AG08395 (cell line): ENCODE measurements at regions not wholly inside any gene's neighbourhood (a gene's known extent, or its start where the extent isn't known, plus 50 kb on each side); places are given as distances from the start of the nearest gene placed in this dataset.

Source experiments
- DNase-seq: peaks from one replicate; pipeline ENCODE4 v3.0.0; 2012; ENCODE audit warnings: mixed read lengths, low spot score

- no peak for DNase-seq
Measured at GRCh38 chr10:130430291-130430690, 294.1 kb downstream of the GLRX3 start.

- no peak for DNase-seq
Measured at GRCh38 chr10:130430852-130431704, 294.9 kb downstream of the GLRX3 start.

- DNase-seq: no peak
Measured at GRCh38 chr10:130432271-130432670, 296.1 kb downstream of the GLRX3 start.

GRCh38 chr10:130432850-130433249 is 296.7 kb downstream of the GLRX3 start:
- DNase-seq: no peak

GRCh38 chr10:130434446-130435385 is 298.5 kb downstream of the GLRX3 start:
- no peak for DNase-seq

- DNase-seq: no peak
Measured at GRCh38 chr10:130435961-130436360, 299.8 kb downstream of the GLRX3 start.

- no peak for DNase-seq
Measured at GRCh38 chr10:130438861-130439260, 302.7 kb downstream of the GLRX3 start.

GRCh38 chr10:130439766-130440165 is 303.6 kb downstream of the GLRX3 start:
- DNase-seq: no peak

GRCh38 chr10:130440494-130440893 is 304.3 kb downstream of the GLRX3 start:
- no peak for DNase-seq

GRCh38 chr10:130440971-130441370 is 304.8 kb downstream of the GLRX3 start:
- DNase-seq: no peak

- no peak for DNase-seq
Measured at GRCh38 chr10:130443066-130443465, 306.9 kb downstream of the GLRX3 start.

- DNase-seq: no peak
Measured at GRCh38 chr10:130453036-130453720, 317.0 kb downstream of the GLRX3 start.

GRCh38 chr10:130453721-130454542 is 317.7 kb downstream of the GLRX3 start:
- DNase-seq: no peak

GRCh38 chr10:130454543-130455000 is 318.4 kb downstream of the GLRX3 start:
- DNase-seq: no peak

- no peak for DNase-seq
Measured at GRCh38 chr10:130455111-130455695, 319.0 kb downstream of the GLRX3 start.

- DNase-seq: no peak
Measured at GRCh38 chr10:130455791-130456190, 319.6 kb downstream of the GLRX3 start.

GRCh38 chr10:130456616-130457015 is 320.4 kb downstream of the GLRX3 start:
- no peak for DNase-seq

GRCh38 chr10:130458509-130458908 is 322.3 kb downstream of the GLRX3 start:
- no peak for DNase-seq

- no peak for DNase-seq
Measured at GRCh38 chr10:130459011-130459410, 322.8 kb downstream of the GLRX3 start.

GRCh38 chr10:130459851-130460490 is 323.8 kb downstream of the GLRX3 start:
- no peak for DNase-seq
